HCT116 (cell line): ENCODE measurements at regions not wholly inside any gene's neighbourhood (a gene's known extent, or its start where the extent isn't known, plus 50 kb on each side); places are given as distances from the start of the nearest gene placed in this dataset.

ENCODE experiments used
- ATAC-seq: fragments of 200-7000 bp; cut with Tn5 transposase; 2 replicates; pipeline ENCODE4 v1.9.1; 2020; ENCODE audit warnings: mild to moderate bottlenecking, moderate library complexity
- BruUV-seq: library from RNA; stranded (reverse); fragments of 400-500 nt; replicated peaks from 2 replicates; lab custom pipeline; 2021; lab: Mats Ljungman, UMichigan
- CTCF ChIA-PET: fragments of 300-600 bp; sonication (Branson Sonifier 250); formaldehyde crosslinking; loops from one replicate; lab custom pipeline; 2021; ENCODE audit warnings: antibody characterized with exemption; lab: Charles Lee
- POLR2A ChIA-PET: fragments of 300-600, 350-600 bp; sonication (Branson Sonifier 250); formaldehyde crosslinking; loops from one replicate; lab custom pipeline; 2021; ENCODE audit warnings: antibody characterized with exemption; lab: Charles Lee
- RAD21 ChIA-PET, 2 experiments: fragments of 300-600 bp; sonication (Branson Sonifier 250); formaldehyde crosslinking; loops; one replicate each; lab custom pipeline; 2023; ENCODE audit warnings: low total read pairs in 2 of 2; ENCODE audit not compliant: uncharacterized antibody in 2 of 2, unreplicated experiment in 2 of 2, low non-redundant PET in 1 of 2; lab: Charles Lee
- DNase-seq: peaks from one replicate; pipeline ENCODE4 v3.0.0-alpha.2; 2010; ENCODE audit warnings: low read depth, low spot score
- H2AFZ ChIP-seq: fragments of 200-600 bp; shearing (Covaris generic), sonication (generic); 2 replicates; pipeline ENCODE4 v1.6.1; 2017; ENCODE audit warnings: low read depth, mixed run types, mixed read lengths, antibody characterized with exemption, low read length; ENCODE audit not compliant: poor library complexity, severe bottlenecking
- H3K27ac ChIP-seq: 2 replicates; pipeline ENCODE4 v1.5.1; 2012; ENCODE audit warnings: low read depth, low read length
- H3K27me3 ChIP-seq: fragments of 200-600 bp; sonication (generic); 2 replicates; pipeline ENCODE4 v1.6.1; 2016; ENCODE audit warnings: mixed run types, low read length, mixed read lengths; ENCODE audit not compliant: insufficient read depth
- H3K36me3 ChIP-seq, 2 experiments: fragments of 200-500 bp in 1 of 2; fragments of 200-600 bp in 1 of 2; sonication (Bioruptor generic) in 1 of 2; sonication (generic) in 1 of 2; 2 replicates each; pipeline versions ENCODE4 v1.5.1 to v1.6.1; 2014 to 2016; ENCODE audit warnings: low read length in 2 of 2, inconsistent platforms in 1 of 2, mixed read lengths in 1 of 2, mixed run types in 1 of 2; ENCODE audit not compliant: insufficient read depth in 2 of 2, control insufficient read depth in 1 of 2
- H3K4me1 ChIP-seq, 2 experiments: fragments of 200-600 bp in 1 of 2; sonication (generic) in 1 of 2; 2 replicates each; pipeline versions ENCODE4 v1.5.1 to v1.6.1; 2012 to 2017; ENCODE audit warnings: low read length in 2 of 2, inconsistent platforms in 1 of 2, mild to moderate bottlenecking in 1 of 2, mixed read lengths in 1 of 2, mixed run types in 1 of 2, moderate library complexity in 1 of 2; ENCODE audit not compliant: insufficient read depth in 2 of 2, control insufficient read depth in 1 of 2
- H3K4me2 ChIP-seq: fragments of 200-600 bp; sonication (generic); 2 replicates; pipeline ENCODE4 v1.6.1; 2017; ENCODE audit warnings: mixed run types, low read length, mixed read lengths
- H3K4me3 ChIP-seq, 2 experiments: fragments of 200-600 bp in 1 of 2; sonication (generic) in 1 of 2; replicated peaks in 1 of 2; 2 replicates each; pipeline ENCODE4 v1.5.1; 2011 to 2016; ENCODE audit warnings: low read length in 2 of 2, control low read depth in 1 of 2, low read depth in 1 of 2, mild to moderate bottlenecking in 1 of 2, mixed read lengths in 1 of 2, mixed run types in 1 of 2
- H3K79me2 ChIP-seq: fragments of 200-600 bp; sonication (generic); 2 replicates; pipeline ENCODE4 v1.6.1; 2017; ENCODE audit warnings: mild to moderate bottlenecking, mixed run types, low read length, moderate library complexity, mixed read lengths; ENCODE audit not compliant: insufficient read depth
- H3K9ac ChIP-seq: fragments of 200-600 bp; sonication (generic); 2 replicates; pipeline ENCODE4 v1.6.1; 2016; ENCODE audit warnings: low read length, mixed read lengths
- H3K9me2 ChIP-seq: fragments of 200-600 bp; sonication (generic), shearing (Covaris generic); 2 replicates; pipeline ENCODE4 v1.6.1; 2017; ENCODE audit warnings: mixed run types, mild to moderate bottlenecking, moderate library complexity; ENCODE audit not compliant: insufficient read depth
- H3K9me3 ChIP-seq, 2 experiments: fragments of 200-500 bp in 1 of 2; fragments of 200-600 bp in 1 of 2; sonication (Bioruptor generic) in 1 of 2; sonication (generic) in 1 of 2; 2 replicates each; pipeline ENCODE4 v1.6.1; 2014 to 2017; ENCODE audit warnings: low read length in 2 of 2, mixed read lengths in 2 of 2, inconsistent platforms in 1 of 2, low read depth in 1 of 2, mild to moderate bottlenecking in 1 of 2, mixed run types in 1 of 2, moderate library complexity in 1 of 2; ENCODE audit not compliant: control insufficient read depth in 1 of 2, insufficient read depth in 1 of 2
- H4K20me1 ChIP-seq: fragments of 200-600 bp; sonication (generic), shearing (Covaris generic); 2 replicates; pipeline ENCODE4 v1.6.1; 2017; ENCODE audit warnings: mixed run types, mild to moderate bottlenecking, moderate library complexity; ENCODE audit not compliant: insufficient read depth
- CEBPB ChIP-seq: IDR thresholded peaks from 2 replicates; pipeline ENCODE4 v1.6.1; 2012; ENCODE audit warnings: low read depth
- EGR1 ChIP-seq: IDR thresholded peaks from 2 replicates; pipeline ENCODE4 v1.6.1; 2012; ENCODE audit warnings: low read depth
- ELF1 ChIP-seq: IDR thresholded peaks from 2 replicates; pipeline ENCODE4 v1.6.1; 2012; ENCODE audit warnings: low read depth, borderline replicate concordance
- EZH2phosphoT487 ChIP-seq: fragments of 200-600 bp; IDR thresholded peaks from 2 replicates; pipeline ENCODE4 v1.6.1; 2018; ENCODE audit warnings: antibody characterized with exemption, borderline replicate concordance
- FOSL1 ChIP-seq: IDR thresholded peaks from 2 replicates; pipeline ENCODE4 v1.6.1; 2012; ENCODE audit warnings: low read depth
- JUND ChIP-seq: IDR thresholded peaks from 2 replicates; pipeline ENCODE4 v1.6.1; 2012
- POLR2A ChIP-seq: IDR thresholded peaks from 2 replicates; pipeline ENCODE4 v1.7.0; 2011; ENCODE audit warnings: borderline replicate concordance; ENCODE audit not compliant: insufficient read depth, insufficient read length; ENCODE audit errors: extremely low read depth
- RAD21 ChIP-seq: IDR thresholded peaks from 2 replicates; pipeline ENCODE4 v1.6.1; 2012; ENCODE audit warnings: low read depth, mild to moderate bottlenecking
- SIN3A ChIP-seq: IDR thresholded peaks from 2 replicates; pipeline ENCODE4 v1.6.1; 2012; ENCODE audit warnings: low read depth
- SRF ChIP-seq: IDR thresholded peaks from 2 replicates; pipeline ENCODE4 v1.6.1; 2012; ENCODE audit warnings: low read depth
- TCF7L2 ChIP-seq: IDR thresholded peaks from 2 replicates; pipeline ENCODE4 v1.7.0; 2011; ENCODE audit warnings: borderline replicate concordance, inconsistent platforms; ENCODE audit not compliant: insufficient read depth, insufficient read length; ENCODE audit errors: extremely low read depth
- YY1 ChIP-seq: IDR thresholded peaks from 2 replicates; pipeline ENCODE4 v1.6.1; 2011; ENCODE audit warnings: low read length, low read depth, moderate library complexity, mild to moderate bottlenecking; ENCODE audit not compliant: insufficient replicate concordance; ENCODE audit errors: extremely low read depth
- ZNF274 ChIP-seq: fragments of 200-500 bp; sonication (Bioruptor generic); IDR thresholded peaks from 2 replicates; pipeline ENCODE4 v1.6.1; 2014; ENCODE audit warnings: mild to moderate bottlenecking, low read depth, low read length, inconsistent platforms
- intact Hi-C: fragments of 100-400 bp; cut with micrococcal nuclease; formaldehyde crosslinking; loops from 2 replicates; pipeline ENCODE4 v1.10.0; 2022
- TF ChIP-seq, protein P1 (sequence below), 3 experiments: fragments of 200-600 bp in 1 of 3; sonication (generic) in 1 of 3; IDR thresholded peaks in 2 of 3; conservative IDR thresholded peaks in 1 of 3; 2 replicates each; pipeline ENCODE4 v1.5.1; 2012 to 2017; ENCODE audit warnings: low read depth in 2 of 3, low read length in 2 of 3, antibody characterized with exemption in 1 of 3, borderline replicate concordance in 1 of 3, control low read depth in 1 of 3, mild to moderate bottlenecking in 1 of 3, mixed read lengths in 1 of 3, mixed run types in 1 of 3, moderate library complexity in 1 of 3; ENCODE audit not compliant: insufficient read depth in 1 of 3
- TF ChIP-seq, protein P2 (sequence below): IDR thresholded peaks from 2 replicates; pipeline ENCODE4 v1.6.1; 2011; ENCODE audit warnings: mild to moderate bottlenecking, low read length, moderate library complexity; ENCODE audit not compliant: insufficient replicate concordance; ENCODE audit errors: extremely low read depth

DNA sequence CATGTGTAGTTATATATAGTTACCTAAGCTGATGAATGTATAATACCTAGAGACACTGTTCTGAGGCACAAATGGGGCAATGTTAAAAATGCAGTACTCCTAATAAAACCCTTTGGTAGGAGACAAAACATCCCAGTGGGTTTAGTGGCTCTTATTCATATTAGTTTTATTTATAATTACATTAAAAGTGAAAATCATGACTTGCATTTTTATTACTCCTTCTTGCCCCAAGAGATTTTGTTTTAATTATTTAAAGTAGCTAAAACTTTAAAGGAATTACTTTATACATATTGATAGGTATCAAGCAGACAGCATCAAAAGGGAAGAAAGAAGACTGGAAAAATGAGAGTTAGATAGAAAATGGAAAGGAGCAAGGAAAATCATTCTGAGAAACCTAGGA, 688.6 kb downstream of the GALC start:
- no peak for TF ChIP-seq ELF1
- TF ChIP-seq, all 23 proteins: peak for 0
- DNase-seq (no peak), ATAC-seq (no peak)
- ChIA-PET RAD21 (no interaction called here), CTCF (no interaction called here), POLR2A (no interaction called here)
- Histone ChIP-seq H3K9me3 (peaks cover 8 to 23% of the 10 kb centered on the region in 2 experiments; a peak in 2 of 4 replicates), H3K79me2 (no peaks in the 10 kb centered on the region), H3K27me3 (no peaks in the 10 kb centered on the region), H3K4me2 (no peak overlapping the region), H3K27ac (no peak overlapping the region), H3K9ac (no peak overlapping the region), H3K4me3 (no peak overlapping the region), H3K9me2 (no peaks in the 10 kb centered on the region), H4K20me1 (no peaks in the 10 kb centered on the region), H3K36me3 (no peaks in the 10 kb centered on the region), H2AFZ (no peak overlapping the region), H3K4me1 (no peaks in the 10 kb centered on the region)
- BruUV-seq: no TSS peak
- intact Hi-C loops: no loop called here

DNA sequence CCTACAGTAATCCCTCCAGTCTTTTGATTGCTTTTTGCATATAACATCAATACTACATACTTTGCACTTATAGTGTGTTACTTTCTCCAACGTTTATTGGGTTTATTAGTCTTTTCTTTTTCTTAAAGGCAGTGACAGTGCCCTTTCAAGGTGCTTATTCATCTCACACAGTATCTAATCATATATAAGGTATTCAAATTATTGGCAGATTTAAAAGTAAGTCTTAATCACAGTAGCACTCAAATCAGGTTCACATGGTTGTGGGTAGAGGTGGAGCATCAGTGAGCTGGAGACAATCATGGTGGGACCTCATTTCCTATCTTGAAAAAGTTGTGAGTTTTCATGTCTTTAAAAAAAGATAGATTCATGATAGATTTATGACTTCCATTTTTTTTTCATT, 706.2 kb downstream of the GALC start:
- Histone ChIP-seq H3K36me3 (no peaks in the 10 kb centered on the region), H3K4me3 (no peak overlapping the region), H3K9ac (no peak overlapping the region), H4K20me1 (no peaks in the 10 kb centered on the region), H3K27ac (no peak overlapping the region), H3K27me3 (no peaks in the 10 kb centered on the region), H3K4me2 (no peak overlapping the region), H3K9me3 (peaks cover 8 to 32% of the 10 kb centered on the region in 2 experiments; a peak in 2 of 4 replicates), H3K79me2 (no peaks in the 10 kb centered on the region), H3K9me2 (no peaks in the 10 kb centered on the region), H2AFZ (no peak overlapping the region), H3K4me1 (no peaks in the 10 kb centered on the region)
- ChIA-PET POLR2A (no interaction called here), CTCF (no interaction called here), RAD21 (no interaction called here)
- no peak for ATAC-seq
- intact Hi-C loops: no loop called here
- BruUV-seq: no TSS peak
- no peak for DNase-seq
- TF ChIP-seq TCF7L2 (no peak), RAD21 (no peak), EGR1 (no peak), SIN3A (no peak), ELF1 (no peak), CEBPB (no peak), SRF (no peak), POLR2A (no peak), YY1 (no peak), JUND (no peak), FOSL1 (no peak), ZNF274 (no peak), EZH2phosphoT487 (no peak)
- TF ChIP-seq, protein P1, sequence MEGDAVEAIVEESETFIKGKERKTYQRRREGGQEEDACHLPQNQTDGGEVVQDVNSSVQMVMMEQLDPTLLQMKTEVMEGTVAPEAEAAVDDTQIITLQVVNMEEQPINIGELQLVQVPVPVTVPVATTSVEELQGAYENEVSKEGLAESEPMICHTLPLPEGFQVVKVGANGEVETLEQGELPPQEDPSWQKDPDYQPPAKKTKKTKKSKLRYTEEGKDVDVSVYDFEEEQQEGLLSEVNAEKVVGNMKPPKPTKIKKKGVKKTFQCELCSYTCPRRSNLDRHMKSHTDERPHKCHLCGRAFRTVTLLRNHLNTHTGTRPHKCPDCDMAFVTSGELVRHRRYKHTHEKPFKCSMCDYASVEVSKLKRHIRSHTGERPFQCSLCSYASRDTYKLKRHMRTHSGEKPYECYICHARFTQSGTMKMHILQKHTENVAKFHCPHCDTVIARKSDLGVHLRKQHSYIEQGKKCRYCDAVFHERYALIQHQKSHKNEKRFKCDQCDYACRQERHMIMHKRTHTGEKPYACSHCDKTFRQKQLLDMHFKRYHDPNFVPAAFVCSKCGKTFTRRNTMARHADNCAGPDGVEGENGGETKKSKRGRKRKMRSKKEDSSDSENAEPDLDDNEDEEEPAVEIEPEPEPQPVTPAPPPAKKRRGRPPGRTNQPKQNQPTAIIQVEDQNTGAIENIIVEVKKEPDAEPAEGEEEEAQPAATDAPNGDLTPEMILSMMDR (IDR thresholded peaks at IDR 0.05 in 2 of 3, conservative IDR thresholded peaks at IDR 0.05 in 1 of 3; ENCODE audit: borderline replicate concordance in 1 of 3, insufficient read depth in 1 of 3, low read depth in 2 of 3, low read length in 2 of 3): no peak
- TF ChIP-seq, protein P2, sequence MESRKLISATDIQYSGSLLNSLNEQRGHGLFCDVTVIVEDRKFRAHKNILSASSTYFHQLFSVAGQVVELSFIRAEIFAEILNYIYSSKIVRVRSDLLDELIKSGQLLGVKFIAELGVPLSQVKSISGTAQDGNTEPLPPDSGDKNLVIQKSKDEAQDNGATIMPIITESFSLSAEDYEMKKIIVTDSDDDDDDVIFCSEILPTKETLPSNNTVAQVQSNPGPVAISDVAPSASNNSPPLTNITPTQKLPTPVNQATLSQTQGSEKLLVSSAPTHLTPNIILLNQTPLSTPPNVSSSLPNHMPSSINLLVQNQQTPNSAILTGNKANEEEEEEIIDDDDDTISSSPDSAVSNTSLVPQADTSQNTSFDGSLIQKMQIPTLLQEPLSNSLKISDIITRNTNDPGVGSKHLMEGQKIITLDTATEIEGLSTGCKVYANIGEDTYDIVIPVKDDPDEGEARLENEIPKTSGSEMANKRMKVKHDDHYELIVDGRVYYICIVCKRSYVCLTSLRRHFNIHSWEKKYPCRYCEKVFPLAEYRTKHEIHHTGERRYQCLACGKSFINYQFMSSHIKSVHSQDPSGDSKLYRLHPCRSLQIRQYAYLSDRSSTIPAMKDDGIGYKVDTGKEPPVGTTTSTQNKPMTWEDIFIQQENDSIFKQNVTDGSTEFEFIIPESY: no peak
